ENCODE measurements at regions not wholly inside any gene's neighbourhood (a gene's known extent, or its start where the extent isn't known, plus 50 kb on each side); places are given as distances from the start of the nearest gene placed in this dataset.

- DNase-seq (ENCODE audit: low spot score) = no peak
- intact Hi-C loops (cut with micrococcal nuclease) = no loop called here
- H3K4me3 Mint-ChIP-seq (ENCODE audit: low read depth) = no peak overlapping the region
- H3K4me1 Mint-ChIP-seq (ENCODE audit: low read depth) = no peaks in the 10 kb centered on the region
- no peaks in the 10 kb centered on the region for H3K36me3 Mint-ChIP-seq (ENCODE audit: low read depth)
- H3K27me3 Mint-ChIP-seq (ENCODE audit: low read depth) = no peaks in the 10 kb centered on the region
- no peak overlapping the region for H3K27ac Mint-ChIP-seq
- H3K9me3 Mint-ChIP-seq = peaks cover 24% of the 10 kb centered on the region
Observed at GRCh38 chr16:60882816-60883215, 1153.4 kb downstream of the CDH8 start.

- Mint-ChIP-seq H3K9me3 (peaks cover 45% of the 10 kb centered on the region), H3K4me3 (ENCODE audit: low read depth) (no peak overlapping the region), H3K4me1 (ENCODE audit: low read depth) (no peaks in the 10 kb centered on the region), H3K27me3 (ENCODE audit: low read depth) (no peaks in the 10 kb centered on the region), H3K36me3 (ENCODE audit: low read depth) (no peaks in the 10 kb centered on the region), H3K27ac (no peak overlapping the region)
- DNase-seq (ENCODE audit: low spot score) = no peak
- intact Hi-C loops (cut with micrococcal nuclease) = no loop called here
Observed at GRCh38 chr16:60852635-60853034, 1183.6 kb downstream of the CDH8 start.

GRCh38 chr16:60821661-60822060 is 1214.6 kb downstream of the CDH8 start:
- Mint-ChIP-seq H3K4me3 (ENCODE audit: low read depth) (no peak overlapping the region), H3K36me3 (ENCODE audit: low read depth) (no peaks in the 10 kb centered on the region), H3K27ac (no peak overlapping the region), H3K4me1 (ENCODE audit: low read depth) (no peaks in the 10 kb centered on the region), H3K9me3 (peaks cover 40% of the 10 kb centered on the region), H3K27me3 (ENCODE audit: low read depth) (no peaks in the 10 kb centered on the region)
- intact Hi-C loops (cut with micrococcal nuclease) = no loop called here
- no peak for DNase-seq (ENCODE audit: low spot score)

- Mint-ChIP-seq H3K4me3 (ENCODE audit: low read depth) (no peak overlapping the region), H3K9me3 (peaks cover 49% of the 10 kb centered on the region), H3K36me3 (ENCODE audit: low read depth) (no peaks in the 10 kb centered on the region), H3K4me1 (ENCODE audit: low read depth) (no peaks in the 10 kb centered on the region), H3K27ac (no peak overlapping the region), H3K27me3 (ENCODE audit: low read depth) (no peaks in the 10 kb centered on the region)
- intact Hi-C loops (cut with micrococcal nuclease) = no loop called here
- DNase-seq (ENCODE audit: low spot score) = no peak
Observed at GRCh38 chr16:60820361-60820760, 1215.9 kb downstream of the CDH8 start.

GRCh38 chr16:60818465-60818864 is 1217.8 kb downstream of the CDH8 start:
- DNase-seq (ENCODE audit: low spot score) = no peak
- Mint-ChIP-seq H3K27me3 (ENCODE audit: low read depth) (no peaks in the 10 kb centered on the region), H3K4me3 (ENCODE audit: low read depth) (no peak overlapping the region), H3K9me3 (peaks cover 44% of the 10 kb centered on the region), H3K36me3 (ENCODE audit: low read depth) (no peaks in the 10 kb centered on the region), H3K4me1 (ENCODE audit: low read depth) (no peaks in the 10 kb centered on the region), H3K27ac (no peak overlapping the region)
- intact Hi-C loops (cut with micrococcal nuclease) = no loop called here

GRCh38 chr16:60816461-60816860 is 1219.8 kb downstream of the CDH8 start:
- H3K4me3 Mint-ChIP-seq (ENCODE audit: low read depth) = no peak overlapping the region
- no peaks in the 10 kb centered on the region for H3K36me3 Mint-ChIP-seq (ENCODE audit: low read depth)
- no peaks in the 10 kb centered on the region for H3K4me1 Mint-ChIP-seq (ENCODE audit: low read depth)
- H3K27ac Mint-ChIP-seq = no peak overlapping the region
- H3K9me3 Mint-ChIP-seq = peaks cover 38% of the 10 kb centered on the region
- DNase-seq (ENCODE audit: low spot score) = no peak
- intact Hi-C loops (cut with micrococcal nuclease) = no loop called here
- H3K27me3 Mint-ChIP-seq (ENCODE audit: low read depth) = no peaks in the 10 kb centered on the region

GRCh38 chr16:60815865-60816264 is 1220.4 kb downstream of the CDH8 start:
- no peak for DNase-seq (ENCODE audit: low spot score)
- intact Hi-C loops (cut with micrococcal nuclease) = no loop called here
- no peak overlapping the region for H3K27ac Mint-ChIP-seq
- no peak overlapping the region for H3K4me3 Mint-ChIP-seq (ENCODE audit: low read depth)
- no peaks in the 10 kb centered on the region for H3K36me3 Mint-ChIP-seq (ENCODE audit: low read depth)
- no peaks in the 10 kb centered on the region for H3K27me3 Mint-ChIP-seq (ENCODE audit: low read depth)
- H3K4me1 Mint-ChIP-seq (ENCODE audit: low read depth) = no peaks in the 10 kb centered on the region
- peaks cover 35% of the 10 kb centered on the region for H3K9me3 Mint-ChIP-seq

GRCh38 chr16:60815033-60815432 is 1221.2 kb downstream of the CDH8 start:
- Mint-ChIP-seq H3K36me3 (ENCODE audit: low read depth) (no peaks in the 10 kb centered on the region), H3K27me3 (ENCODE audit: low read depth) (no peaks in the 10 kb centered on the region), H3K27ac (no peak overlapping the region), H3K9me3 (peaks cover 29% of the 10 kb centered on the region), H3K4me1 (ENCODE audit: low read depth) (no peaks in the 10 kb centered on the region), H3K4me3 (ENCODE audit: low read depth) (no peak overlapping the region)
- intact Hi-C loops (cut with micrococcal nuclease) = no loop called here
- no peak for DNase-seq (ENCODE audit: low spot score)

GRCh38 chr16:60811657-60812056 is 1224.6 kb downstream of the CDH8 start:
- H3K4me3 Mint-ChIP-seq (ENCODE audit: low read depth) = no peak overlapping the region
- no peaks in the 10 kb centered on the region for H3K4me1 Mint-ChIP-seq (ENCODE audit: low read depth)
- no peak for DNase-seq (ENCODE audit: low spot score)
- H3K27ac Mint-ChIP-seq = no peak overlapping the region
- intact Hi-C loops (cut with micrococcal nuclease) = no loop called here
- H3K27me3 Mint-ChIP-seq (ENCODE audit: low read depth) = no peaks in the 10 kb centered on the region
- peaks cover 33% of the 10 kb centered on the region for H3K9me3 Mint-ChIP-seq
- H3K36me3 Mint-ChIP-seq (ENCODE audit: low read depth) = no peaks in the 10 kb centered on the region

GRCh38 chr16:60811051-60811608 is 1225.1 kb downstream of the CDH8 start:
- peaks cover 34% of the 10 kb centered on the region for H3K9me3 Mint-ChIP-seq
- H3K4me1 Mint-ChIP-seq (ENCODE audit: low read depth) = no peaks in the 10 kb centered on the region
- no peak overlapping the region for H3K27ac Mint-ChIP-seq
- DNase-seq (ENCODE audit: low spot score) = no peak
- no peaks in the 10 kb centered on the region for H3K27me3 Mint-ChIP-seq (ENCODE audit: low read depth)
- H3K36me3 Mint-ChIP-seq (ENCODE audit: low read depth) = no peaks in the 10 kb centered on the region
- intact Hi-C loops (cut with micrococcal nuclease) = no loop called here
- no peak overlapping the region for H3K4me3 Mint-ChIP-seq (ENCODE audit: low read depth)

GRCh38 chr16:60810250-60810649 is 1226.0 kb downstream of the CDH8 start:
- H3K27ac Mint-ChIP-seq = no peak overlapping the region
- peaks cover 31% of the 10 kb centered on the region for H3K9me3 Mint-ChIP-seq
- no peaks in the 10 kb centered on the region for H3K36me3 Mint-ChIP-seq (ENCODE audit: low read depth)
- intact Hi-C loops (cut with micrococcal nuclease) = no loop called here
- H3K4me1 Mint-ChIP-seq (ENCODE audit: low read depth) = no peaks in the 10 kb centered on the region
- H3K27me3 Mint-ChIP-seq (ENCODE audit: low read depth) = no peaks in the 10 kb centered on the region
- H3K4me3 Mint-ChIP-seq (ENCODE audit: low read depth) = no peak overlapping the region
- no peak for DNase-seq (ENCODE audit: low spot score)

GRCh38 chr16:60792437-60792836 is 1243.8 kb downstream of the CDH8 start:
- no peak overlapping the region for H3K27ac Mint-ChIP-seq
- intact Hi-C loops (cut with micrococcal nuclease) = no loop called here
- H3K9me3 Mint-ChIP-seq = peaks cover 43% of the 10 kb centered on the region
- H3K4me3 Mint-ChIP-seq (ENCODE audit: low read depth) = no peak overlapping the region
- H3K4me1 Mint-ChIP-seq (ENCODE audit: low read depth) = no peaks in the 10 kb centered on the region
- no peaks in the 10 kb centered on the region for H3K36me3 Mint-ChIP-seq (ENCODE audit: low read depth)
- H3K27me3 Mint-ChIP-seq (ENCODE audit: low read depth) = no peaks in the 10 kb centered on the region
- DNase-seq (ENCODE audit: low spot score) = no peak

GRCh38 chr16:60788631-60789030 is 1247.6 kb downstream of the CDH8 start:
- H3K9me3 Mint-ChIP-seq = peaks cover 39% of the 10 kb centered on the region
- intact Hi-C loops (cut with micrococcal nuclease) = no loop called here
- H3K36me3 Mint-ChIP-seq (ENCODE audit: low read depth) = no peaks in the 10 kb centered on the region
- H3K27ac Mint-ChIP-seq = no peak overlapping the region
- DNase-seq (ENCODE audit: low spot score) = no peak
- no peak overlapping the region for H3K4me3 Mint-ChIP-seq (ENCODE audit: low read depth)
- H3K4me1 Mint-ChIP-seq (ENCODE audit: low read depth) = no peaks in the 10 kb centered on the region
- H3K27me3 Mint-ChIP-seq (ENCODE audit: low read depth) = no peaks in the 10 kb centered on the region

GRCh38 chr16:60776281-60776680 is 1260.0 kb downstream of the CDH8 start:
- H3K9me3 Mint-ChIP-seq = peaks cover 53% of the 10 kb centered on the region
- no peak overlapping the region for H3K4me3 Mint-ChIP-seq (ENCODE audit: low read depth)
- H3K4me1 Mint-ChIP-seq (ENCODE audit: low read depth) = no peaks in the 10 kb centered on the region
- intact Hi-C loops (cut with micrococcal nuclease) = no loop called here
- no peak for DNase-seq (ENCODE audit: low spot score)
- H3K27ac Mint-ChIP-seq = no peak overlapping the region
- no peaks in the 10 kb centered on the region for H3K36me3 Mint-ChIP-seq (ENCODE audit: low read depth)
- H3K27me3 Mint-ChIP-seq (ENCODE audit: low read depth) = no peaks in the 10 kb centered on the region
